ENCODE measurements at regions not wholly inside any gene's neighbourhood (a gene's known extent, or its start where the extent isn't known, plus 50 kb on each side); places are given as distances from the start of the nearest gene placed in this dataset.

- no peak for DNase-seq (ENCODE audit: low spot score)
Observed at GRCh38 chr1:38455829-38456530, 403.6 kb downstream of the RRAGC start.

- no peak for DNase-seq (ENCODE audit: low spot score)
Observed at GRCh38 chr1:38454749-38455441, 404.7 kb downstream of the RRAGC start.

GRCh38 chr1:38454236-38454635 is 405.3 kb downstream of the RRAGC start:
- DNase-seq (ENCODE audit: low spot score): no peak

GRCh38 chr1:38452246-38452645 is 405.7 kb upstream of the POU3F1 start:
- no peak for DNase-seq (ENCODE audit: low spot score)

GRCh38 chr1:38451541-38451993 is 405.0 kb upstream of the POU3F1 start:
- DNase-seq (ENCODE audit: low spot score): peak; percentile 71

- DNase-seq (ENCODE audit: low spot score): no peak
Observed at GRCh38 chr1:38448893-38449292, 402.3 kb upstream of the POU3F1 start.

- no peak for DNase-seq (ENCODE audit: low spot score)
Observed at GRCh38 chr1:38446936-38447335, 400.3 kb upstream of the POU3F1 start.

GRCh38 chr1:38444770-38445442 is 398.3 kb upstream of the POU3F1 start:
- DNase-seq (ENCODE audit: low spot score): no peak

- DNase-seq (ENCODE audit: low spot score): peak; percentile 53
Observed at GRCh38 chr1:38444311-38444710, 397.7 kb upstream of the POU3F1 start.

- no peak for DNase-seq (ENCODE audit: low spot score)
Observed at GRCh38 chr1:38440402-38440801, 393.8 kb upstream of the POU3F1 start.

- no peak for DNase-seq (ENCODE audit: low spot score)
Observed at GRCh38 chr1:38436749-38437148, 390.2 kb upstream of the POU3F1 start.

- no peak for DNase-seq (ENCODE audit: low spot score)
Observed at GRCh38 chr1:38436006-38436405, 389.4 kb upstream of the POU3F1 start.

GRCh38 chr1:38433084-38433722 is 386.6 kb upstream of the POU3F1 start:
- no peak for DNase-seq (ENCODE audit: low spot score)

- no peak for DNase-seq (ENCODE audit: low spot score)
Observed at GRCh38 chr1:38431535-38432376, 385.2 kb upstream of the POU3F1 start.

- DNase-seq (ENCODE audit: low spot score): no peak
Observed at GRCh38 chr1:38430949-38431348, 384.4 kb upstream of the POU3F1 start.

GRCh38 chr1:38424677-38425076 is 378.1 kb upstream of the POU3F1 start:
- DNase-seq (ENCODE audit: low spot score): no peak

- no peak for DNase-seq (ENCODE audit: low spot score)
Observed at GRCh38 chr1:38420666-38421065, 374.1 kb upstream of the POU3F1 start.

GRCh38 chr1:38418195-38419030 is 371.8 kb upstream of the POU3F1 start:
- DNase-seq (ENCODE audit: low spot score): no peak

GRCh38 chr1:38403667-38404066 is 357.1 kb upstream of the POU3F1 start:
- no peak for DNase-seq (ENCODE audit: low spot score)

GRCh38 chr1:38402230-38402815 is 355.7 kb upstream of the POU3F1 start:
- DNase-seq (ENCODE audit: low spot score): no peak

Data from AG20443 (cell line).